ENCODE measurements at regions not wholly inside any gene's neighbourhood (a gene's known extent, or its start where the extent isn't known, plus 50 kb on each side); places are given as distances from the start of the nearest gene placed in this dataset.
"Not testable (repeated sequence)": the region's sequence is repeated elsewhere in the genome, so short reads cannot be mapped to it uniquely, and the experiment has no call there.

- DNase-seq, result no peak
Observed at GRCh38 chr13:56173346-56173745, 967.4 kb upstream of the PRR20A start.

DNA sequence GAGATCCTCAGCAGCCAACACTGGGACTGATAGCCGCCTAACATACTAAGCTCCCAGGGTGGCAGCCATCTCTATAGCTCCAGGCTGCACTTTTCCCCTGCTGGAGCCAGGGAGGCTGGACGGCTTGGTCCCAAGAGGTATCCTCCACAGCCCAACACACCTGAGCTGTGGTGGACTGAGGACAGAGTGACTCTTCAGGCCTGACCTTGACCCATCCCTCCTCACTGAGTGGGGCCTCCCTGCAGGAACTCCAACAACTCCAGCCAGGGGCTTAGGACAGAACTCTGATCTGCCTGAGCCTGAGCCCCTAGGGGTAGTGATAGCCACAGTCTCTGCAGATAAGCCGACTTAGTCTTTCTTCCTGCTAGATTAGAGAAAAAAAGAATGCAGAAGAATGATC, 958.1 kb upstream of the PRR20A start:
- DNase-seq, result no peak

DNA sequence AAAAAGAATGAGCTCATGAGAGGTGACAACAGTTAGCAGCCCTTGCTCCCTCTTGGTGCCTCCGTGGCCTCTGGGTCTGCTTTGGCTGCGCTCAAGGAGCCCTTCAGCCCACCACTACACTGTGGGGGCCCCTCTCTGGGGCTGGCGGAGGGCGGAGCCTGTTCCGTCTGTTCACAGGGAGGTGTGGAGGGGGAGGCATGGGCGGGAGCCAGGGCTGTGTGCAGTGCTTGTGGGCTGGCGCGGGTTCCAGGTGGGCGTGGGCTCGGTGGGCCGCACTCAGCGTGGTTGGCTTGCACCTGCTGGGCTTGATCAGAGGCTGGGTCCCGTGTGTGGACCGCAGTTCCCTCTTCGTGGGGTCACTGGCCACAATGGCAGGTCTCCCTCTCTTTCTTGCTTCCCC, 953.4 kb upstream of the PRR20A start:
- DNase-seq, result no peak

DNA sequence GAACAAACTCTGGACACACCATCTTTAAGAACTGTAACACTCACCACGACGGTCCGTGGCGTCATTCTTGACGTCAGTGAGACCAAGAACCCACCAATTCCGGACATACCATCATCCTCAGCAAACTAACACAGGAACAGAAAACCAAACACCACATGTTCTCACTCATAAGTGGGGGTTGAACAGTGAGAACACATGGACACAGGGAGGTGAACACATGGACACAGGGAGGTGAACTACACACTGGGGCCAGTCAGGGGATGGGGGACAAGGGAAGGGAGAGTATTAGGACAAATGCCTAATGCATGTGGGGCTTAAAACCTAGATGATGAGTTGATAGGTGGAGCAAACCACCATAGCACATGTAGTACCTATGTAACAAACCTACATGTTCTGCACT, 952.1 kb upstream of the PRR20A start:
- DNase-seq, result not testable (repeated sequence)

- DNase-seq, result no peak
Observed at GRCh38 chr13:56189439-56189838, 951.3 kb upstream of the PRR20A start.

- DNase-seq, result no peak
Observed at GRCh38 chr13:56189978-56190377, 950.7 kb upstream of the PRR20A start.

GRCh38 chr13:56198350-56198749, 942.4 kb upstream of the PRR20A start:
- no peak for DNase-seq

DNA sequence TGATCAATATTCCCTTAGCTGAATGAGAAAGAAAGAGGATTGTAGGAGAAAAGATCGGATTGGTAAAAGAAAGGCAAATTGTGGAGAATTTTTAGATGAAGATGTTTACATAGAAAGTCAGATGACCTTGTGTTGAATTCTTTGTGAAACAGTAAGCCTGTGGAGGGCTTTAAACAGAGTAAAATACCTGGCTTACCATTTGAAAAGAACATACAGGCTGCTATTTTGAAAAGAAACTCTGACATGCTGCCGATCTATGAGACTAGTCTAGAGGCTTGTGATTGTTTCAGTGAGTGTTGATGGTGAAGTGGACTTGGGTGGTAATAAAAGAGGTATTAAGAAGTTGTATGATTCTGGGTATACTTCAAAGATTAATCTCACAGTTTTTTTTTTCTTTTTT, 938.9 kb upstream of the PRR20A start:
- DNase-seq, result no peak

DNA sequence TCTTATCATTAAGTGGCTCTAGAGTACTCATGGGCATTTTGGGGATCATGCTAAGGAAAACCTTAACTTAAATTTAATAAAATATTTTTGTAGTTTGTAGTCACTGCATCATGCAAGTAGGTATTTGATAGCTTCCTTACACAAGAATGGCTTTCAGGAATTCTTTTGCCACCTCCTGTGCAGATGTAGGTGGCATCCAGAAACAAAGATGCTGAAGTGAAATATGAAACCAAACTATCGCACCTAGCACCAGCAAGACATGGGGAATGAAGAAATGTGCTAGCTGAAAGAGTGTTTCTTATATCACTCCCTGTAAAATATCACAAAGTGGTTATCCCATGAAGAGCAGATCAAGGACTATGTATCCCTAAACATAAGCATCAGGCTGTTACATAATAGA, 924.5 kb upstream of the PRR20A start:
- no peak for DNase-seq

GRCh38 chr13:56247692-56248091, 893.0 kb upstream of the PRR20A start:
- no peak for DNase-seq

DNA sequence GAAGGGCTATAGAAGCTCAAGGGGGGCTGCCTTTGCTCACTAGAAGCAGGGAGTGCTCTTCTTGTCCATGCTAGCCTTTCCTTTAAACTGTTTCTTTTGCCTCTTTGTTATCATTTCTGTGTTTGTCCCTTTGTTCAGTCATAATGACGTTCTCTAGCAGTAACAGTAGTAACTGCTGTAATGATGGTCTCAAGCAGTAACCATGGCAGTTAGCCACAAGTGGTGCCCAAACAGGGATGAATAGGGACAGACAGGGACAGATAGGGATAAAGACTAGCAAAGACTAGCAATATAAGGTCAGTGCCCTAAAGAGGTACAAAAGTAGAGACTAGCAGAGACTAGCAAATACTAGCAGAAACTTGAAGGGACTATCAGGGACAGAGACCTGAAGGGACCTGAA, 869.0 kb upstream of the PRR20A start:
- peak in 1 of 56 donors; percentile 1 for DNase-seq

DNA sequence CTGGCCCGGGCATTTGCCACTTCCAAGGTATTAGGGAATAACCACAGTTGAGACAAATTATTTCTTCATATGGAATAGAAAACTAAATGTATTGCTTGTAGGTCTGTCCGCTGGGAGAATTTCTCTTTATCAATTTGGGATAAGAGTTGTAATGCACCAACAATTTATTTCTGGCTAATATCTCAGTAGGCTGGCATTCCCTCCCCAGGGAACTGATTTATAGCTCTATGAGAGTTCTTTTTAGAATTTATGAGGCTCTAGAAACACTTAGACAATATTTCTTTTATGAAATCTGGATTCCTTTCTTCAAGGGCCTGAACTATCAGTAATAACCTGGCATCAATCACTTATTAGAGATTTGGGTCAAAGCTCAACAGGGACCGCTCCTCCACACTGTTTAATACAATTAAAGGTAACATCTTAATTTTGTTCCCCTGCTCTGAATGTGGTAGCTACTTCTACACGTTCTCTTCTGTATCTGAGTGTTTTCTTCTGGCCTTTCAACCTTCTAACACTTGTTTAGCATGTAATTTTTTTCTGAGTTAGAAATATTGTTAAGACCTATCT, 857.4 kb upstream of the PRR20A start:
- DNase-seq, result no peak

DNA sequence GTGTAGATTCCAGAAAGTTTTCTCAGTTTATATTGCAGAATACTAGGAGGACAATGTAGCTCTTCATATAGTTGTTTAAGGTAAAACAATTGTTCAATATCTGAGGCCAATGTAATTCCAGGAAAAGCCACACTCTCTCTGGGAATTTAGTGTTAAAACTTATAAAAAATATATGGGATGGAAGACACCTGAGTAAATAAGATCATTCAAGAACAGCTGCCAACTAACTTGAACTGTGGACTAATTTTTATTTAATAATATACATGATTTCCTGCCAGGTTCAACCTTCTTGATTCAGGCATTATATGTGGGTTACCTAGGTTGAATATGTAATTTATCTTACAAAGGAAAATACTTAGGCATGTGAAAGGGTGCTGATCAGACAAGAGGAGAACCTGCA, 841.1 kb upstream of the PRR20A start:
- DNase-seq, result no peak

DNA sequence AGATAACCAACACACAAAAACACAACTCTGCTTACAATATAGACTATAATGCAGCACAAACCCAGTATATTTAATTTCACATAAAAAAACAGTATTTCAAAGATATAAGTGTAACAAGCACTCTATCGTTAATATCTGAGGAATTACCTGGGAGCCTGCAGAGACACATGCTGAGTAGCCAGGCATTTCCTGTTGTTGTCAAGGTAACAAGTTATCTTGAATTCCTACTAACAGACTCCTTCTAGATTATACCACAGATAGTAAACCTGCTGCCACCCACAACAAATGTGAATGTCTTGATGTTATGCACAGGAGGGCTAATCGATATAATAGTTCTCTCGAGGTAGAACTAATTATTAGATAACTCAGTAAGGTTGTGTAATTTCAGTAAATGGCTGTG, 826.0 kb upstream of the PRR20A start:
- no peak for DNase-seq

DNA sequence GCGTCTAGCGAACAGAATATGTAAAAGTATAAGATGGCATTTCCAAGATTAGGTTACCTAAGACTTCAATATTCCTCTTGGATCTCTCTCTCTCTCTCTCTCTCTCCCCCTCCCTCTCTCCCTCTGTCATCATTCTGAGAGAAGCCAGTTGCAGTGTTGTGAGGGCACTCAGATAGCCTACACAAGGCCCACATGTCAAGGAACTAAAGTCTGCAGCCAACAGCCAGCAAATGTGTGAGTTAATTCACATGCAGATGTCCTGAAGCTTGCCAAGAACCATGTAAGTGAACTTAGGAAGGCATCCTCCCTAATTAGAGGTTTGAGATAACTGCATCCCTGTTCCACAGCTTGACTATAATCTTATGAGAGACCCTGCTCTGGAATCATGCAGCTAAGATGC, 822.9 kb upstream of the PRR20A start:
- no peak for DNase-seq

GRCh38 chr13:56332671-56333070, 808.0 kb upstream of the PRR20A start:
- DNase-seq, result no peak

GRCh38 chr13:56335775-56336174, 804.9 kb upstream of the PRR20A start:
- no peak for DNase-seq

- no peak for DNase-seq
Observed at GRCh38 chr13:56338421-56338820, 802.3 kb upstream of the PRR20A start.

DNA sequence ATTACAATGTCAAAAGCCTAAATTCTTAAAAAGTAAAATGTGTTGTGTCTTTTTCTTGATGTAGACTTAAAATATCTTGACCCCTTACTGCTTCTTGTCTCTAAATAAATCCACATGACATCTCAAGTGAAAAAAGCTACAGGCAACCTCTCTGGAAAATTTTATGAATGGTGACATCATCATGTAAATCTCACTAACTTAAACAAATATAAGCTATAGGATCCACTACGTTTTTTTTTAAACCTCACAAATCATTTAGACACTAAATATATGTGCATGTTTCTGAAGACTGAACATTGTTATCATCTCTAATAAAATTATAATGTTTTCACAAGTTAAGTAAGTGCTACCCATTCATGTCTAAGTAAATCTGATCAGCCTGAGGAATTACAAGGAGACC, 793.7 kb upstream of the PRR20A start:
- no peak for DNase-seq

DNA sequence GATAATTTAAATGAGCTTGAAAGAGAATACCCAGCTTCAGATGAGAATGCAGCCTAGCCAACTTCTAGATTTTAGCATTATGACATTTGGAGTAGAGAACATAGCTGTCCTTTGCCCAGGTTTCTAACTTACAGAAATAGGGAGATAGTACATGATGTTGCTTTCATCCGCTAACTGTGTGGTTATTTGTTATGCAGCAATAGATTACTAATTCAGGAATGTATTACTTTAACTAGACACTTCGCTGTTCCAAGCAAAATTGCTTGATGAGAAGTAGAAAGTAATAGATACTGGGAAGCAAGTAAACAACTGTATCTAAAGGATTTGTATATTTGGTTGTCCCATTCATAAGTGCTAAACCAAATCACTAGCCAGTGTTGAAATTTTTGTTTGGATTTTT, 790.9 kb upstream of the PRR20A start:
- no peak for DNase-seq

GRCh38 chr13:56351041-56351440, 789.7 kb upstream of the PRR20A start:
- DNase-seq, result no peak

GRCh38 chr13:56352361-56352760, 788.4 kb upstream of the PRR20A start:
- no peak for DNase-seq

DNA sequence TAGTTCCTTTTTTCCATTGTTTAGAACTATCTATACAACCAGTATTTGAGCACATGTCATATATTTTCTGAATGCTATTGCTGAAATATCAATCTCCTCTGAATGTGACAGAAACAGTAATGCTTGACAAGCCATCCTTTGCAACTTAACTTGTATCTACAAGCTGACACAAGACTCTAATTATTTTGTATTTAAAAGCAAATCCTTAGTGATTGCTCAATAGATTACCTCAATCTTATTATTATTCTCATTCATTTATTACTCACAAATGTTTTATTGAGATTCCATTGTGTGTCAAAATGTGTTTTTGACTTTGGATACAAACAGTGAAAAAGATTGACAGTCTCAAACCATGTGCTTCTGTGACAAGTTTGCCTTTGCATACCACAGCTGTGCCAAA, 787.8 kb upstream of the PRR20A start:
- no peak for DNase-seq

DNA sequence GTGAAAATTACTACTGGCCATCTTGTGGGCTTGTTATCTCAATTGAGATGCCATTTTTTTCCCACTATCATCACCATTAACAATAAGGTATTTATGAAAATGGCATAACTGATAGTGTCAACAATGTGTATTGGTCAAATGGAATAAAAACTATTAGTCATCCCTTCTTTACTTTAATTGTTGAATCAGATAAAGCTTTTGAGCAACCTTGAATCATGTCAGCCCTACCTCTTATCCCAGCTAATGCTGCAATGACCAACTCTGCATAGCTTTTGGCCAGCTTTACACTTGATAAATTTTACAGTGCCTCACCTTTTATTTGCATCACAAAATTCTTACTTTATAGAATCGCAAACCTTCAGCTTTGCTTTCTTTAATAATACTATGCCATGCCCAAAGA, 784.0 kb upstream of the PRR20A start:
- no peak for DNase-seq
